Activated naive CD4-positive, alpha-beta T cell treated with anti-CD3 and anti-CD28 coated beads, Interleukin-2, amount 10 ng/mL, durations not matched to agents 7 days and 5 days (primary cell): ENCODE measurements at regions not wholly inside any gene's neighbourhood (a gene's known extent, or its start where the extent isn't known, plus 50 kb on each side); places are given as distances from the start of the nearest gene placed in this dataset.

Experiments used
- CTCF ChIA-PET: fragments of 350-600 bp; sonication (Branson Sonifier 250); formaldehyde crosslinking; loops from one replicate; lab custom pipeline; 2021; ENCODE audit warnings: antibody characterized with exemption; lab: Charles Lee
- DNase-seq: peaks from one replicate; pipeline ENCODE4 v3.0.0-alpha.2; 2020
- H3K27ac Mint-ChIP-seq: one replicate; pipeline ENCODE4 v1.8.0; 2021; ENCODE audit warnings: mild to moderate bottlenecking, moderate library complexity, mixed read lengths
- H3K27me3 Mint-ChIP-seq: one replicate; pipeline ENCODE4 v1.8.0; 2021; ENCODE audit warnings: mild to moderate bottlenecking, mixed read lengths
- H3K36me3 Mint-ChIP-seq: one replicate; pipeline ENCODE4 v1.8.0; 2021; ENCODE audit warnings: mixed read lengths
- H3K4me1 Mint-ChIP-seq: one replicate; pipeline ENCODE4 v1.8.0; 2021; ENCODE audit warnings: mixed read lengths
- H3K4me3 Mint-ChIP-seq: one replicate; pipeline ENCODE4 v1.8.0; 2021; ENCODE audit warnings: mild to moderate bottlenecking, moderate library complexity, mixed read lengths
- H3K9me3 Mint-ChIP-seq: one replicate; pipeline ENCODE4 v1.8.0; 2021; ENCODE audit warnings: mixed read lengths

GRCh38 chr3:153026026-153026425 lies 136.0 kb upstream of the RAP2B start:
- no peak for DNase-seq
- H3K4me1 Mint-ChIP-seq: no peaks in the 10 kb centered on the region
- CTCF ChIA-PET: interaction anchor here (0.6 to 1.3 kb wide), 3 partner anchors 10 to 991 kb away, joined by 3 to 4 read pairs (median 3); no protein-coding TSS in a partner anchor
- H3K27me3 Mint-ChIP-seq: peaks cover 13% of the 10 kb centered on the region
- no peak overlapping the region for H3K27ac Mint-ChIP-seq
- no peak overlapping the region for H3K4me3 Mint-ChIP-seq
- no peaks in the 10 kb centered on the region for H3K9me3 Mint-ChIP-seq
- H3K36me3 Mint-ChIP-seq: no peaks in the 10 kb centered on the region

- no peaks in the 10 kb centered on the region for H3K36me3 Mint-ChIP-seq
- H3K4me1 Mint-ChIP-seq: no peaks in the 10 kb centered on the region
- H3K27me3 Mint-ChIP-seq: peaks cover 9% of the 10 kb centered on the region
- no peak overlapping the region for H3K4me3 Mint-ChIP-seq
- DNase-seq: no peak
- no peak overlapping the region for H3K27ac Mint-ChIP-seq
- CTCF ChIA-PET: no interaction called here
- H3K9me3 Mint-ChIP-seq: no peaks in the 10 kb centered on the region
These were observed 133.6 kb upstream of the RAP2B start for GRCh38 chr3:153028381-153028780.

- no peaks in the 10 kb centered on the region for H3K4me1 Mint-ChIP-seq
- CTCF ChIA-PET: interaction anchor here (1.3 kb wide), 1 partner anchor 14 kb away, joined by 3 read pairs; no protein-coding TSS in a partner anchor
- H3K36me3 Mint-ChIP-seq: no peaks in the 10 kb centered on the region
- DNase-seq: no peak
- no peak overlapping the region for H3K27ac Mint-ChIP-seq
- no peak overlapping the region for H3K4me3 Mint-ChIP-seq
- H3K9me3 Mint-ChIP-seq: no peaks in the 10 kb centered on the region
- peaks cover 10% of the 10 kb centered on the region for H3K27me3 Mint-ChIP-seq
These were observed 132.7 kb upstream of the RAP2B start for GRCh38 chr3:153029350-153029749.

GRCh38 chr3:153032891-153033290 lies 129.1 kb upstream of the RAP2B start:
- Mint-ChIP-seq H3K4me1 (no peaks in the 10 kb centered on the region), H3K27me3 (peaks cover 5% of the 10 kb centered on the region), H3K9me3 (no peaks in the 10 kb centered on the region), H3K36me3 (no peaks in the 10 kb centered on the region), H3K4me3 (no peak overlapping the region), H3K27ac (no peak overlapping the region)
- DNase-seq: no peak
- CTCF ChIA-PET: interaction anchor here (0.7 kb wide), 1 partner anchor 800 kb away, joined by 4 read pairs; no protein-coding TSS in a partner anchor

- no peak overlapping the region for H3K27ac Mint-ChIP-seq
- H3K4me1 Mint-ChIP-seq: no peaks in the 10 kb centered on the region
- CTCF ChIA-PET: no interaction called here
- no peak overlapping the region for H3K4me3 Mint-ChIP-seq
- no peaks in the 10 kb centered on the region for H3K9me3 Mint-ChIP-seq
- no peaks in the 10 kb centered on the region for H3K36me3 Mint-ChIP-seq
- peaks cover 7% of the 10 kb centered on the region for H3K27me3 Mint-ChIP-seq
- no peak for DNase-seq
These were observed 125.2 kb upstream of the RAP2B start for GRCh38 chr3:153036846-153037245.

GRCh38 chr3:153038367-153038766 lies 123.7 kb upstream of the RAP2B start:
- Mint-ChIP-seq H3K4me3 (no peak overlapping the region), H3K27me3 (peaks cover 6% of the 10 kb centered on the region), H3K36me3 (no peaks in the 10 kb centered on the region), H3K4me1 (peaks cover 4% of the 10 kb centered on the region), H3K9me3 (no peaks in the 10 kb centered on the region), H3K27ac (no peak overlapping the region)
- no peak for DNase-seq
- CTCF ChIA-PET: no interaction called here

- DNase-seq: no peak
- CTCF ChIA-PET: no interaction called here
These were observed 123.2 kb upstream of the RAP2B start for GRCh38 chr3:153038779-153039178.

GRCh38 chr3:153041181-153041580 lies 120.8 kb upstream of the RAP2B start:
- H3K27ac Mint-ChIP-seq: no peak overlapping the region
- H3K36me3 Mint-ChIP-seq: no peaks in the 10 kb centered on the region
- H3K9me3 Mint-ChIP-seq: no peaks in the 10 kb centered on the region
- no peak for DNase-seq
- H3K4me3 Mint-ChIP-seq: no peak overlapping the region
- peaks cover 9% of the 10 kb centered on the region for H3K4me1 Mint-ChIP-seq
- CTCF ChIA-PET: interaction anchor here (0.6 kb wide), 1 partner anchor 8 kb away, joined by 4 read pairs; no protein-coding TSS in a partner anchor
- H3K27me3 Mint-ChIP-seq: peaks cover 6% of the 10 kb centered on the region

More at GRCh38 chr3:153038779-153039178, 123.2 kb upstream of the RAP2B start:
- H3K27me3 Mint-ChIP-seq: peaks cover 3% of the 10 kb centered on the region
- no peak overlapping the region for H3K27ac Mint-ChIP-seq
- no peaks in the 10 kb centered on the region for H3K9me3 Mint-ChIP-seq
- no peaks in the 10 kb centered on the region for H3K36me3 Mint-ChIP-seq
- H3K4me1 Mint-ChIP-seq: peaks cover 8% of the 10 kb centered on the region
- no peak overlapping the region for H3K4me3 Mint-ChIP-seq

- Mint-ChIP-seq H3K27me3 (peaks cover 6% of the 10 kb centered on the region), H3K27ac (no peak overlapping the region), H3K9me3 (no peaks in the 10 kb centered on the region), H3K36me3 (no peaks in the 10 kb centered on the region), H3K4me1 (peaks cover 9% of the 10 kb centered on the region), H3K4me3 (no peak overlapping the region)
- CTCF ChIA-PET: interaction anchor here (1.1 to 1.5 kb wide), 4 partner anchors 46 to 265 kb away, joined by 3 to 5 read pairs (median 3); no protein-coding TSS in a partner anchor
- no peak for DNase-seq
These were observed 119.9 kb upstream of the RAP2B start for GRCh38 chr3:153042088-153042487.

GRCh38 chr3:153043729-153044328 lies 118.2 kb upstream of the RAP2B start:
- Mint-ChIP-seq H3K36me3 (no peaks in the 10 kb centered on the region), H3K4me1 (peaks cover 9% of the 10 kb centered on the region), H3K27ac (no peak overlapping the region), H3K9me3 (no peaks in the 10 kb centered on the region), H3K27me3 (peaks cover 6% of the 10 kb centered on the region), H3K4me3 (no peak overlapping the region)
- DNase-seq: no peak
- CTCF ChIA-PET: interaction anchor here (0.7 to 2.2 kb wide), 20 partner anchors 9 to 927 kb away, joined by 3 to 12 read pairs (median 4); partner anchors contain the start of gene RAP2B

GRCh38 chr3:153045150-153045549 lies 116.9 kb upstream of the RAP2B start:
- H3K36me3 Mint-ChIP-seq: no peaks in the 10 kb centered on the region
- H3K4me1 Mint-ChIP-seq: peaks cover 9% of the 10 kb centered on the region
- CTCF ChIA-PET: no interaction called here
- H3K9me3 Mint-ChIP-seq: no peaks in the 10 kb centered on the region
- peaks cover 3% of the 10 kb centered on the region for H3K27me3 Mint-ChIP-seq
- H3K4me3 Mint-ChIP-seq: no peak overlapping the region
- no peak for DNase-seq
- H3K27ac Mint-ChIP-seq: no peak overlapping the region

GRCh38 chr3:153050978-153051377 lies 111.0 kb upstream of the RAP2B start:
- H3K27me3 Mint-ChIP-seq: peaks cover 3% of the 10 kb centered on the region
- H3K27ac Mint-ChIP-seq: no peak overlapping the region
- H3K9me3 Mint-ChIP-seq: no peaks in the 10 kb centered on the region
- no peaks in the 10 kb centered on the region for H3K36me3 Mint-ChIP-seq
- H3K4me3 Mint-ChIP-seq: no peak overlapping the region
- CTCF ChIA-PET: no interaction called here
- no peaks in the 10 kb centered on the region for H3K4me1 Mint-ChIP-seq
- DNase-seq: no peak

GRCh38 chr3:153051427-153052095 lies 110.5 kb upstream of the RAP2B start:
- CTCF ChIA-PET: interaction anchor here (0.8 kb wide), 1 partner anchor 56 kb away, joined by 3 read pairs; no protein-coding TSS in a partner anchor
- H3K4me1 Mint-ChIP-seq: no peaks in the 10 kb centered on the region
- H3K4me3 Mint-ChIP-seq: no peak overlapping the region
- no peak overlapping the region for H3K27ac Mint-ChIP-seq
- H3K27me3 Mint-ChIP-seq: peaks cover 3% of the 10 kb centered on the region
- H3K9me3 Mint-ChIP-seq: no peaks in the 10 kb centered on the region
- no peak for DNase-seq
- H3K36me3 Mint-ChIP-seq: no peaks in the 10 kb centered on the region

- CTCF ChIA-PET: interaction anchor here (0.8 kb wide), 1 partner anchor 56 kb away, joined by 3 read pairs; no protein-coding TSS in a partner anchor
- DNase-seq: no peak
- H3K4me1 Mint-ChIP-seq: no peaks in the 10 kb centered on the region
These were observed 109.9 kb upstream of the RAP2B start for GRCh38 chr3:153052096-153052460.

More at GRCh38 chr3:153052096-153052460, 109.9 kb upstream of the RAP2B start:
- Mint-ChIP-seq H3K27ac (no peak overlapping the region), H3K4me3 (no peak overlapping the region), H3K9me3 (no peaks in the 10 kb centered on the region), H3K36me3 (no peaks in the 10 kb centered on the region), H3K27me3 (peaks cover 3% of the 10 kb centered on the region)
